Prostate gland (tissue), 2 donors: ENCODE measurements at regions not wholly inside any gene's neighbourhood (a gene's known extent, or its start where the extent isn't known, plus 50 kb on each side); places are given as distances from the start of the nearest gene placed in this dataset.

Experiments used
- DNase-seq: peaks from one replicate; pipeline ENCODE4 v3.0.0-alpha.2; 2019; ENCODE audit warnings: low spot score
- H3K27ac ChIP-seq, 2 donors: fragments of 200-600 bp; sonication (generic); 2 replicates each; pipeline ENCODE4 v1.5.1; 2017 to 2019
- H3K27me3 ChIP-seq: fragments of 200-600 bp; sonication (generic); replicated peaks from 2 replicates; pipeline ENCODE4 v1.5.1; 2019; ENCODE audit not compliant: insufficient read depth
- H3K36me3 ChIP-seq, 2 donors: fragments of 200-600 bp; sonication (generic); 1 replicate in 1 of 2; 2 replicates in 1 of 2; pipeline versions ENCODE4 v1.5.1 to v1.8.1; 2017 to 2019
- H3K4me1 ChIP-seq: fragments of 200-600 bp; sonication (generic); replicated peaks from 2 replicates; pipeline ENCODE4 v1.5.1; 2019
- H3K4me3 ChIP-seq, 2 donors: fragments of 200-600 bp; sonication (generic); 2 replicates each; pipeline ENCODE4 v1.5.1; 2017 to 2019
- H3K9me3 ChIP-seq: fragments of 200-600 bp; sonication (generic); 2 replicates; pipeline ENCODE4 v1.5.1; 2017
- CTCF ChIP-seq, 4 experiments: fragments of 200-600 bp in 2 of 4; fragments of 450-650 bp in 2 of 4; sonication (generic) in 2 of 4; IDR thresholded peaks; 1 replicate in 3 of 4; 2 replicates in 1 of 4; pipeline ENCODE4 v1.5.1; 2016 to 2019; ENCODE audit warnings: antibody characterized with exemption in 4 of 4, mild to moderate bottlenecking in 2 of 4, moderate library complexity in 2 of 4
- POLR2A ChIP-seq: fragments of 450-650 bp; IDR thresholded peaks from one replicate; pipeline ENCODE4 v1.6.1; 2016; ENCODE audit warnings: antibody characterized with exemption, mild to moderate bottlenecking
- POLR2AphosphoS5 ChIP-seq: sonication (generic); formaldehyde crosslinking; IDR thresholded peaks from one replicate; pipeline ENCODE4 v1.6.1; 2017; ENCODE audit warnings: antibody characterized with exemption
- WGBS: methylation state at CpG from one replicate; pipeline ENCODE4 v1.1.5; 2018; 5-methylcytosine and 5-hydroxymethylcytosine counted together
- intact Hi-C: fragments of 100-400 bp; cut with DNase I; formaldehyde crosslinking; loops from one replicate; pipeline ENCODE4 v1.14.2; 2022

GRCh38 chr2:139605668-139606067, 825.5 kb upstream of the NXPH2 start:
- H3K27me3 ChIP-seq, result no peaks in the 10 kb centered on the region
- H3K9me3 ChIP-seq, result no peaks in the 10 kb centered on the region
- H3K27ac ChIP-seq, result no peak overlapping the region
- TF ChIP-seq POLR2AphosphoS5 (no peak), POLR2A (no peak), CTCF (IDR thresholded peaks at IDR 0.05) (no peak)
- H3K36me3 ChIP-seq, result no peaks in the 10 kb centered on the region
- intact Hi-C loops, result no loop called here
- 95% methylated on average over 2 of the region's 2 CpGs for WGBS
- no peak overlapping the region for H3K4me3 ChIP-seq
- no peaks in the 10 kb centered on the region for H3K4me1 ChIP-seq
- no peak for DNase-seq

GRCh38 chr2:139600166-139600565, 820.0 kb upstream of the NXPH2 start:
- Histone ChIP-seq H3K4me3 (no peak overlapping the region), H3K9me3 (no peaks in the 10 kb centered on the region), H3K4me1 (no peaks in the 10 kb centered on the region), H3K27ac (no peak overlapping the region), H3K36me3 (no peaks in the 10 kb centered on the region), H3K27me3 (no peaks in the 10 kb centered on the region)
- intact Hi-C loops, result no loop called here
- DNase-seq, result no peak
- no peak for TF ChIP-seq CTCF (IDR thresholded peaks at IDR 0.05)
- TF ChIP-seq POLR2A, result no peak
- no peak for TF ChIP-seq POLR2AphosphoS5
- WGBS, result 77% methylated on average over 2 of the region's 2 CpGs

DNA sequence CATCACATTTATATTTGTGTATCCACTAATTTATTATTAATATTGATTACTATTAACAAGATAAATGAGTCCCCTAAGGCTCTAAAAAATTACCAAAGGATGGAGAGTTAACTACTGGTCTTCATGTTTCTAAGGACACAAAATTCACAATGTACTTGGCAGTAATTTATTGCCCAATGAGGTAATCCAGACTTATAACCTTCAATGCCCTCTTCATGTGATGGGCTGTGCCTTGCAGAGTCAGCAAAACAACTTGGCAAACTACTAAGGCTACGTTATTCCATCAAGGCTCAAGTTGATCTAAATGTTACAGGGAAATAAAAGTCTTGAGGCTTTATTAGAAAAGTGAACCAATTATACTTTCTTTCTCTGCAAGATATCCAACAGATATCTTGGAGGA, 804.9 kb upstream of the NXPH2 start:
- DNase-seq, result no peak
- TF ChIP-seq POLR2A, result no peak
- no peak for TF ChIP-seq CTCF (IDR thresholded peaks at IDR 0.05)
- TF ChIP-seq POLR2AphosphoS5, result no peak
- intact Hi-C loops, result no loop called here
- 29% methylated on average over 1 of the region's 1 CpG for WGBS
- Histone ChIP-seq H3K4me1 (no peaks in the 10 kb centered on the region), H3K27me3 (no peaks in the 10 kb centered on the region), H3K27ac (no peak overlapping the region), H3K4me3 (no peak overlapping the region), H3K9me3 (no peaks in the 10 kb centered on the region), H3K36me3 (no peaks in the 10 kb centered on the region)

DNA sequence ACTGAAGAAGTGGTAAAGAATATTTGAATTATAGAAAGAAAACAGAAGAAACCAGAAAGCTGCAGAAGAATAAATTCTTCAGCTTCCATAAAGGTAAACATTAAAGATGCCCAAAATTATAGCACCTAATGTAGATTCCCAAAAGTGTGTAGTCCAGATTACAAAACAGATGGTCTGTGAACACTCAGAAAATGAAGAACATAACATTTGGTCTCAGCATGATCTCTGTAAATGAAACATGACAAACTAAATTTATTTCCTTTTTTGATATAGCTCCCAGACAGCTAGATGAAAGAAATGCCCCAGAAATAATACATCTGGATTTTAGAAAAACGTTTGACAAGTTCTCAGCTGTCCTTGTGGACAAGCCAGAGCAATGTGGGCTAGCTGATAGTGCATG, 794.2 kb upstream of the NXPH2 start:
- intact Hi-C loops, result no loop called here
- WGBS, result 23% methylated on average over 1 of the region's 1 CpG
- TF ChIP-seq POLR2A, result no peak
- TF ChIP-seq CTCF (IDR thresholded peaks at IDR 0.05), result no peak
- TF ChIP-seq POLR2AphosphoS5, result no peak
- DNase-seq, result no peak
- Histone ChIP-seq H3K9me3 (no peaks in the 10 kb centered on the region), H3K36me3 (no peaks in the 10 kb centered on the region), H3K4me3 (no peak overlapping the region), H3K27me3 (no peaks in the 10 kb centered on the region), H3K27ac (no peak overlapping the region), H3K4me1 (no peaks in the 10 kb centered on the region)

DNA sequence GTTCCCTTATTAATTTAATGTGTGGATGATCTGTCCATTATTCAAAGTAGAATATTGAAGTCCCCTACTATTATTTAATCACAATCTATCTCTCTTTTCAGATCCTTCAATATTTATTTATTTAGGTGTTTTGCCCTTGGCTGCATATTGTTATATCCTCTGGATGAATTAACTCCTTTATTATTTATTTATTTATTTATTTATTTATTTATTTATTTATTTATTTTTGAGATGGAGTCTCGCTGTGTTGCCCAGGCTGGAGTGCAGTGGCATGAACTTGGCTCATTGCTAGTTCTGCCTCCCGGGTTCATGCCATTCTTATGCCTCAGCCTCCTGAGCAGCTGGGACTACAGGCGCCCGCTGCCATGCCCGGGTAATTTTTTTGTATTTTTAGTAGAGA, 776.6 kb upstream of the NXPH2 start:
- intact Hi-C loops, result no loop called here
- H3K4me3 ChIP-seq, result no peak overlapping the region
- H3K4me1 ChIP-seq, result no peaks in the 10 kb centered on the region
- no peak for DNase-seq
- H3K27me3 ChIP-seq, result no peaks in the 10 kb centered on the region
- H3K27ac ChIP-seq, result no peak overlapping the region
- H3K9me3 ChIP-seq, result no peaks in the 10 kb centered on the region
- H3K36me3 ChIP-seq, result no peaks in the 10 kb centered on the region
- no peak for TF ChIP-seq POLR2A
- no peak for TF ChIP-seq POLR2AphosphoS5
- TF ChIP-seq CTCF (IDR thresholded peaks at IDR 0.05), result no peak
- 92% methylated on average over 5 of the region's 5 CpGs for WGBS
